Ovary (tissue), 7 donors: ENCODE measurements at regions not wholly inside any gene's neighbourhood (a gene's known extent, or its start where the extent isn't known, plus 50 kb on each side); places are given as distances from the start of the nearest gene placed in this dataset.

ENCODE experiments used
- DNase-seq, 5 donors: peaks; one replicate each; pipeline ENCODE4 v3.0.0-alpha.2; 2019 to 2020
- H3K27ac ChIP-seq, 2 donors: fragments of 200-600 bp; one replicate each; pipeline versions ENCODE4 v1.5.1 to v1.8.0; 2019 to 2022
- H3K27me3 ChIP-seq: fragments of 200-600 bp; one replicate; pipeline ENCODE4 v1.8.0; 2022
- H3K36me3 ChIP-seq: fragments of 200-600 bp; sonication (generic); one replicate; pipeline ENCODE4 v1.5.1; 2019
- H3K4me1 ChIP-seq: one replicate; pipeline ENCODE4 v1.8.1; 2013; ENCODE audit warnings: mild to moderate bottlenecking, moderate library complexity; ENCODE audit not compliant: insufficient read depth
- H3K4me3 ChIP-seq: fragments of 200-600 bp; sonication (generic); one replicate; pipeline ENCODE4 v1.5.1; 2017
- H3K9me3 ChIP-seq, 2 donors: fragments of 200-600 bp in 1 of 2; sonication (generic) in 1 of 2; one replicate each; pipeline versions ENCODE4 v1.5.1 to v1.8.1; 2013 to 2019; ENCODE audit warnings: mild to moderate bottlenecking in 1 of 2, moderate library complexity in 1 of 2
- EP300 ChIP-seq: sonication (generic); formaldehyde crosslinking; IDR thresholded peaks from one replicate; pipeline ENCODE4 v1.6.1; 2017; ENCODE audit warnings: antibody characterized with exemption
- POLR2A ChIP-seq: fragments of 450-650 bp; IDR thresholded peaks from one replicate; pipeline ENCODE4 v1.6.1; 2017; ENCODE audit warnings: antibody characterized with exemption, mild to moderate bottlenecking, moderate library complexity
- WGBS, 3 donors: extraction: QIAGEN DNeasy Blood & Tissue Kit in 1 of 3; methylation state at CpG; one replicate each; pipeline versions ENCODE4 v1.1.5 to v1.1.7; 2013 to 2017; 5-methylcytosine and 5-hydroxymethylcytosine counted together
- intact Hi-C, 4 donors: fragments of 100-400 bp; cut with DNase I; formaldehyde crosslinking; loops; one replicate each; pipeline versions ENCODE4 v1.11.0 to v1.15.1; 2022 to 2023
- TF ChIP-seq, protein P1 (sequence below), 3 donors: fragments of 450-650 bp in 2 of 3; fragments of 200-600 bp in 1 of 3; IDR thresholded peaks; one replicate each; pipeline versions ENCODE4 v1.5.1 to v1.8.0; 2016 to 2022; ENCODE audit warnings: antibody characterized with exemption in 3 of 3, mild to moderate bottlenecking in 1 of 3
- donor health status: DM: no; HTN: no; CAD: no; lungs with moderate emphysema.
- donor health status: DM: no; HTN: no; CAD: no.
- donor health status: Bipolar disorder and iron deficiency.
- donor health status: DM: no; HTN: no; CAD: no.
- donor health status: DM: yes; HTN: yes; CAD: no.

DNA sequence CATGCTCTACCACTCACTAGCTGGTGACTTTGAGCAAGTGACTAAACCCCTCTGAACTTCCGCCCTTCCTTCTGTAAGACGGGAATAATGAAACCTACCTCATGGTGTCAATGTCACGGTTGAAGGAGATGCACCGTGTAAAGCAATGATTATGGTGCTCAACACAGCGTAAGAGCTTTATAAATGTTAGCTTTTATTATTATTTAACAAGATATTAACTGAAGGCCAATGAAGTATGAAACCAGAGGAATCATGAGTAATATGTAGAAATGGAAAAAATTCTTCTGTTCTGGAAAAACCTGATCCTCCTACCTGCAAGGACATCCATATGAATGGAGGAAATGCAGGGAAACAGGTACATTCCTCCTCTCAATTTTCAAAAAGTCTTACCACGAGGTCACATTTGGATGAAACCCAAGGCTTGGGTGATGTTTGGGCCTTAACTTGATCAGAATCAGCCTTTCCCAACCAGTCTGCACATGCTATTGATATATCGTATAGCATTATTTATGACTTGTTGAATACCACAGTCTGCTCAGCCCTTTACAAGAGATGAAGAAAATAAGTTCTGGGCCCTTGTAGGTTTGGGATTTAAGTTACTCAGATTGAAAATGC lies 166.8 kb upstream of the TBX3 start:
- H3K4me1 ChIP-seq = peaks cover 8% of the 10 kb centered on the region
- 93 to 95% (median 94%) methylated on average over 7 of the region's 7 CpGs for WGBS, 3 donors
- H3K36me3 ChIP-seq = no peaks in the 10 kb centered on the region
- TF ChIP-seq, protein P1, sequence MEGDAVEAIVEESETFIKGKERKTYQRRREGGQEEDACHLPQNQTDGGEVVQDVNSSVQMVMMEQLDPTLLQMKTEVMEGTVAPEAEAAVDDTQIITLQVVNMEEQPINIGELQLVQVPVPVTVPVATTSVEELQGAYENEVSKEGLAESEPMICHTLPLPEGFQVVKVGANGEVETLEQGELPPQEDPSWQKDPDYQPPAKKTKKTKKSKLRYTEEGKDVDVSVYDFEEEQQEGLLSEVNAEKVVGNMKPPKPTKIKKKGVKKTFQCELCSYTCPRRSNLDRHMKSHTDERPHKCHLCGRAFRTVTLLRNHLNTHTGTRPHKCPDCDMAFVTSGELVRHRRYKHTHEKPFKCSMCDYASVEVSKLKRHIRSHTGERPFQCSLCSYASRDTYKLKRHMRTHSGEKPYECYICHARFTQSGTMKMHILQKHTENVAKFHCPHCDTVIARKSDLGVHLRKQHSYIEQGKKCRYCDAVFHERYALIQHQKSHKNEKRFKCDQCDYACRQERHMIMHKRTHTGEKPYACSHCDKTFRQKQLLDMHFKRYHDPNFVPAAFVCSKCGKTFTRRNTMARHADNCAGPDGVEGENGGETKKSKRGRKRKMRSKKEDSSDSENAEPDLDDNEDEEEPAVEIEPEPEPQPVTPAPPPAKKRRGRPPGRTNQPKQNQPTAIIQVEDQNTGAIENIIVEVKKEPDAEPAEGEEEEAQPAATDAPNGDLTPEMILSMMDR (IDR thresholded peaks at IDR 0.05) = no peak
- TF ChIP-seq EP300 (no peak), POLR2A (no peak)
- no peak overlapping the region for H3K4me3 ChIP-seq
- no peaks in the 10 kb centered on the region for H3K27me3 ChIP-seq
- intact Hi-C loops = no loop called here
- no peak for DNase-seq
- H3K9me3 ChIP-seq = no peaks in the 10 kb centered on the region
- no peak overlapping the region for H3K27ac ChIP-seq

DNA sequence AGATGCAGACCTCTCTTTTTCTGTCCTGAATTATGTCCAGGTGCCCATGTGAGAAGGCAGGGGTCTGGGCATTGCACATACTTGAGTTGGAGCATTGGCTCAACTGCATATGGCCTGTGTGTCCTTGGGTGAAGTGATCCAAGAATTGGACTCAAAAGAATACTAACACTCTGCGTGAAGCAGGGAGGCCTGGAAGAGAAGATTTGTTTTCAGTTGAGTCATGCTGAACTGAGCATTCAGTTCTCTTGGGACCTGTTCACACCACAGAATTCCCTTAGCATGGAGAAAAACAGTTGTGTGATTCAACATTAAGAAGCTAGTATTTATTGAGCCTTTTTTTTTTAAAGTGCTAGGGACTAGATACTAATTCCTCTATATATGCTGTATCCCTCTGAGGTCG lies 164.7 kb upstream of the TBX3 start:
- Histone ChIP-seq H3K36me3 (no peaks in the 10 kb centered on the region), H3K27ac (peak overlapping the region in 1 of 2 donors; percentile 55), H3K4me1 (peaks cover 8% of the 10 kb centered on the region), H3K27me3 (no peaks in the 10 kb centered on the region), H3K4me3 (no peak overlapping the region), H3K9me3 (no peaks in the 10 kb centered on the region)
- TF ChIP-seq, protein P1 (IDR thresholded peaks at IDR 0.05) = no peak
- TF ChIP-seq POLR2A (no peak), EP300 (no peak)
- intact Hi-C loops = no loop called here
- WGBS, 3 donors = 35 to 54% (median 39%) methylated on average over 2 of the region's 2 CpGs
- DNase-seq = peak in 3 of 5 donors; percentile 27 to 54 (median 38)

DNA sequence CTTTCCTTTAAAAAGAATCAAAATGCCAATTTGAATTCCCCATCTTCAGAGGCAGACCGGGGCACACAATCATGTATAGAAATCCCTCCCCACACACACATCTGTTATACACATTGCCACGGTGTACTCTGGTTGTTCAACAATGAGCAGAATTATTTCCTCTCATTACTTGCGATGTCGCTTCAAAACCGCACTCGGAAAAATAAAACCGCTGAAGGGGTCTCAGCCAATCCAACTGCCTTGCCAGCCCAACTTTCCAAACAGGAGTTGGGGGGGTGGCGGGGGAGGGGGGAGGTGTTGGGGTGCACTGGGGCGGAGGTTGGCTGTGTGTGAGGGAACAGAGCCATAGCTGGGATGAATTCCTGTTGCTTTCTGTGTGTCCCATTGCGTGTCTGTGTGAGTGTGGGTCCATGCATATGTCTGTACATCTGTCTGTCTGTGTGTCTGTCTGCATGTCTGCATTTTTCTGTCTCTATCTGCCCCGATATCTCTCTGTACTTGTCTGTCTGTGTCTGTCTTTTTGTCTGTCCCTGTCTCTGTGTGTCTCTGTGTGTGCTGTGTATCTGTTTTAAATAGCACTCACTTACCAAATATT lies 163.6 kb upstream of the TBX3 start:
- peak overlapping the region in 1 of 2 donors; percentile 55 for H3K27ac ChIP-seq
- 42 to 63% (median 57%) methylated on average over 11 of the region's 11 CpGs for WGBS, 3 donors
- no peaks in the 10 kb centered on the region for H3K36me3 ChIP-seq
- TF ChIP-seq EP300 (no peak), POLR2A (no peak)
- TF ChIP-seq, protein P1 (IDR thresholded peaks at IDR 0.05) = no peak
- DNase-seq = peak in 1 of 5 donors; percentile 13
- H3K27me3 ChIP-seq = no peaks in the 10 kb centered on the region
- no peaks in the 10 kb centered on the region for H3K9me3 ChIP-seq
- H3K4me1 ChIP-seq = peaks cover 8% of the 10 kb centered on the region
- H3K4me3 ChIP-seq = no peak overlapping the region
- intact Hi-C loops = no loop called here

DNA sequence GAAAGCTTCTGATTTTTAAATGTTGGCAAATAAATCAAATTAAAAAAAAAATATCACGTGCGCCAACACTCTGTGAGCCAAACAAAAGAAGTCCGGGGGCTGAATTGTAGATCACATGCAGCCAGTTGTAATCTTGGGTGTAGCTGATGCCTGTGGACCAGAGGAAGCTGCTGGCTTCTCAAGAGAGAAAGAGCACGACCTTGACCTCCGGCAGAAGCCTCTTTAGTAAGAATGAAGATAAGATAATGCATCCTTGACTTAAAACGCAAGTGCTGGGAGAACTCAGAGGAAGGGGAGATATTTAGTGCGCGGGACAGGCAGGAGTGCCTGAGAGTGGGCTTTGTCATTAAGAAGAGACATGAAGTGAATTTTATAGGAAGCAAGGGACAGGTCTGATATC lies 162.8 kb upstream of the TBX3 start:
- H3K9me3 ChIP-seq = no peaks in the 10 kb centered on the region
- no peaks in the 10 kb centered on the region for H3K27me3 ChIP-seq
- peaks cover 8% of the 10 kb centered on the region for H3K4me1 ChIP-seq
- intact Hi-C loops = no loop called here
- H3K27ac ChIP-seq = peak overlapping the region in 1 of 2 donors; percentile 55
- H3K4me3 ChIP-seq = no peak overlapping the region
- TF ChIP-seq POLR2A (no peak), EP300 (no peak)
- TF ChIP-seq, protein P1 (IDR thresholded peaks at IDR 0.05) = no peak
- peak; percentile 26 to 55 (median 43) for DNase-seq
- H3K36me3 ChIP-seq = no peaks in the 10 kb centered on the region
- WGBS, 3 donors = 12 to 36% (median 20%) methylated on average over 8 of the region's 8 CpGs
